LNCaP clone FGC (cell line): ENCODE measurements at regions not wholly inside any gene's neighbourhood (a gene's known extent, or its start where the extent isn't known, plus 50 kb on each side); places are given as distances from the start of the nearest gene placed in this dataset.

Source experiments
- DNase-seq: peaks from one replicate; pipeline ENCODE4 v3.0.0-alpha.2; 2011; ENCODE audit warnings: low read depth
- H3K4me3 ChIP-seq: 2 replicates; pipeline ENCODE4 v1.5.1; 2011; ENCODE audit warnings: mild to moderate bottlenecking, low read depth, low read length, control low read depth
- CTCF ChIP-seq: IDR thresholded peaks from 2 replicates; pipeline ENCODE4 v1.5.1; 2012; ENCODE audit warnings: mild to moderate bottlenecking; ENCODE audit not compliant: control insufficient read depth, insufficient read depth; ENCODE audit errors: extremely low read depth

- TF ChIP-seq CTCF, result no peak
- H3K4me3 ChIP-seq, result no peak overlapping the region
- DNase-seq, result no peak
Measured at GRCh38 chr11:80085563-80085962, 644.7 kb upstream of the TENM4 start.

- no peak for TF ChIP-seq CTCF
- no peak for DNase-seq
- H3K4me3 ChIP-seq, result no peak overlapping the region
Measured at GRCh38 chr11:80084608-80085007, 643.8 kb upstream of the TENM4 start.

- no peak for DNase-seq
- no peak for TF ChIP-seq CTCF
- H3K4me3 ChIP-seq, result no peak overlapping the region
Measured at GRCh38 chr11:80083531-80083951, 642.7 kb upstream of the TENM4 start.

- TF ChIP-seq CTCF, result no peak
- no peak for DNase-seq
- no peak overlapping the region for H3K4me3 ChIP-seq
Measured at GRCh38 chr11:80082406-80082805, 641.6 kb upstream of the TENM4 start.

GRCh38 chr11:80077113-80077512 lies 636.3 kb upstream of the TENM4 start:
- no peak overlapping the region for H3K4me3 ChIP-seq
- no peak for DNase-seq
- no peak for TF ChIP-seq CTCF

GRCh38 chr11:80074837-80075236 lies 634.0 kb upstream of the TENM4 start:
- TF ChIP-seq CTCF, result no peak
- no peak for DNase-seq
- H3K4me3 ChIP-seq, result no peak overlapping the region

- no peak for DNase-seq
- H3K4me3 ChIP-seq, result no peak overlapping the region
- no peak for TF ChIP-seq CTCF
Measured at GRCh38 chr11:80066291-80066690, 625.5 kb upstream of the TENM4 start.
